Erythroblast (primary cell): ENCODE measurements at regions not wholly inside any gene's neighbourhood (a gene's known extent, or its start where the extent isn't known, plus 50 kb on each side); places are given as distances from the start of the nearest gene placed in this dataset.

Source experiments
- DNase-seq, 2 experiments: peaks; one replicate each; lab custom pipeline; 2025; lab: John Stamatoyannopoulos, UW
- GATA1 ChIP-seq: IDR thresholded peaks from 2 replicates; pipeline ENCODE4 v1.6.1; 2011; ENCODE audit warnings: low read depth, mild to moderate bottlenecking, control low read depth, low read length, moderate library complexity
- POLR2A ChIP-seq: IDR thresholded peaks from 2 replicates; pipeline ENCODE4 v1.6.1; 2011; ENCODE audit warnings: mild to moderate bottlenecking, low read length

DNA sequence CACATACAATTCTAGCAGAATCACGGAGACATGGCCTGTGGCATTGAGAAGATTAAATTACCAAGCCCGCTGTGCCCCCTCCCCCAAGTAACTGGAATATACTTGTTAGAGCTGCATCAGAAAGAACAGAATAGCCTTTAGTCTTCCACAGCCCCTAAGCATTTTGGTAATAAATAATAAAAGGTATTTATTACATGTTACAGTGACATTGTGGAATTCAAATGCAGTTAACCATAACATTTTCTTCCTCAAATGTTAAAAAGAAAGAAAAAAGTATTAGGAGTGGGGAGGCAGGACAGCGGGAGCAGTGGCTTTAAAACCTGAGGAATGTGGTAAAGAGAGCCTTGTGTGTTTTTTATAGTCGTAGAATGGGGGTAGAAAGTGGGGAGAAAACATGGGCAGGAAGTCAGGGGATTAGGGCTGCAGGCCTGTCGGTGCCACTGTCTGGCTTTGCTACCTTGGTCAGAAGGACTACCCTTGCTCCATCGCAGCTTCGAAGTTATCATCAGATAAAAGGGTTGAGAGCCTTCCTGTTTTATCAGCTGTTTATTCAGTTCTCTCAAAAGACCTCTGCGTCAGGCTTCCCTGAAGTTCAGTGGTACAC lies 255.9 kb downstream of the MSRB3 start:
- TF ChIP-seq GATA1 (no peak), POLR2A (no peak)
- DNase-seq, result no peak

DNA sequence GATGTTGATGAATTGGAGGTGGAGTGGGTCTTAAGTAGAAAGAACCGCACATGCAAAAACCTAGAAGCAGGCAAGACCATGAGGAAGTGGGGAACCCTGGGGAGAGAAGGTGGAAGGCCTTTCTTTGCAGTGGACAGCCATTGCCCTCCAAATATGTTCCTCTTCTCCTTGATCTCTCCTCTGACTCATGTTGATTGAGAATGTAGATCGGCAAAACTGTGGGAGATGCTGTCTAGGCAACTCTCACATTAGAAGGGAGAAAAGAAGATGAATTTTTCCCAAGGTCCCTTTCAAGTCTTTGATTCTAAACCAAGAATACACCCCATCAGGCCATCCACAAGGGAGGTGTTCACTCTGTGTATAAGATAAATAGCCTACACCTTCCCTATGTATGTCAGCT lies 257.5 kb downstream of the MSRB3 start:
- TF ChIP-seq GATA1, result no peak
- TF ChIP-seq POLR2A, result no peak
- DNase-seq, result no peak

DNA sequence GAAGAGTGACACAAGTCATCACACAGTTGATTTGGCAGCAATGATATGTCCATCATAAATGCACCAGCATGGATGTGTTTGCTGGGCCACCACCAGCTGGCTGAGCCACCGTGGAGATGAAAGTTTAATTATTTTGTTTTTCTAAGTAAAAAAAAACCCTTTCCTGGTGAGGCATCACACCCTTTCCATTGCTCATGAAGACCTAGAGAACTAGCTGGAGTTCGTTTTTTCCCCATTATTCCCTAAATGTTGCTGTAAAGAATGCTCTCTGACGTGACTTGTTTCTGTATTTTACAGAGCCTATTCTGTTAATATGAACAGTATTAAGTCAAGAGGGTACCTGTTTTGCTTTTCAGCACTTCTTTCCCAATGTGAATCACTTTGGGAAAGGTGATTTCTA lies 257.9 kb downstream of the MSRB3 start:
- TF ChIP-seq POLR2A (no peak), GATA1 (no peak)
- no peak for DNase-seq

DNA sequence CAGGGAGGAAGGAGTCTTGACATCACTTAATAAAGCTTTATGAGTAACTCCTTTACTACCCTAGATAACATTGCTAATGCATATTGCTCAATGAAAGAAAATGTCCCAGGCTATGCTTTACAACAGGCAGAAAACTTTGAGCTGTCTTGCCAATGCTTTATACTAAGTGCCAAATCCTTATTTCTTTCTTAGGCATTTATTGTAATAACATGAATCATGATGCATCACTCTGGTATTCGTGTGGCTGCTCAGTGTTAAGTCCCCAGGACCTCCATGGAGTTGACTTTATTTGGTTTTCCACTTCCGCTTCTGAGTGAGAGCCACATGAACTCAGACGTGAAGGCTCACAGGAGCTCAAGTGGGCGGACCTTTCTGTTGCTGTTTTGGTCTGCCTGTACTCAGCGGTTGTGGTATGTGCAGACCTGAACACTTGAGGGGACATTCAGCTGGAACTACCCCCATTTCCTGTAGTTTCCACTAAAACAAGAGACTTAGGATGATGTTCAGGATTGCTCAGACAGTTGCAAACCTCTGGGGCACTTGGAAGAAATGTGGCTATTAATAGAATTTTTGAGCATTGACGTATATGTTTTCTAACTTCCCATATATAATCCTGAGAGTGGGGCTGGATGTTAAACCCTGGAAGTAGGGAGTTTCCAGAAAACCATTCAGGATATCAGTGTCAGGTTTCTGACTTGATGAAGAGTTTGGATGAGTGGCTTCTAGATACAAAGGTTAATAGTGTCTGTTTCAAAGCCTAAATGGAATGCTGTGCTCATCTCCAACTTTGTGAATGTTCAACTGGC lies 258.6 kb downstream of the MSRB3 start:
- no peak for DNase-seq
- no peak for TF ChIP-seq POLR2A
- no peak for TF ChIP-seq GATA1

- no peak for TF ChIP-seq POLR2A
- TF ChIP-seq GATA1, result no peak
- DNase-seq, result no peak
Observed at GRCh38 chr12:65537978-65538377, 259.5 kb downstream of the MSRB3 start.

- TF ChIP-seq POLR2A, result no peak
- TF ChIP-seq GATA1, result no peak
- DNase-seq, result no peak
Observed at GRCh38 chr12:65539023-65539422, 260.5 kb downstream of the MSRB3 start.

DNA sequence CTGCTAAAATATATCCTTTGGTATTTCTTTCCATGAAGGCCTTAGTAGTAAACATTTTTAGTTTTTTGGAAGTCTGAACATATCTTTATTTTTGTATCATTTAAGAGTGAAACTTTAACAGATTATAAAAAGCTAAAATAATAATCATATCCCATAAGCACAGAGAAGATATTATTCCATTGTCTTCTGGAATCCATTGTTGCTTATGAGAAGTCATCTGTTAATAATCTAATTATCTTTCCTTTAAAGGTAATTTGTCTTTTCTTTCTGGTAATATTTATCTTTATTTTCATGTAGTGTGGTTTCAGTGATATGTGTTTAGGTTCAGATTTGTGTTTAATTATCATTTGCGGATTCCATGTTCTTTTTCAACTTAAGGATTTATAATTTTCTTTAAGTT lies 261.7 kb downstream of the MSRB3 start:
- TF ChIP-seq POLR2A (no peak), GATA1 (no peak)
- no peak for DNase-seq

DNA sequence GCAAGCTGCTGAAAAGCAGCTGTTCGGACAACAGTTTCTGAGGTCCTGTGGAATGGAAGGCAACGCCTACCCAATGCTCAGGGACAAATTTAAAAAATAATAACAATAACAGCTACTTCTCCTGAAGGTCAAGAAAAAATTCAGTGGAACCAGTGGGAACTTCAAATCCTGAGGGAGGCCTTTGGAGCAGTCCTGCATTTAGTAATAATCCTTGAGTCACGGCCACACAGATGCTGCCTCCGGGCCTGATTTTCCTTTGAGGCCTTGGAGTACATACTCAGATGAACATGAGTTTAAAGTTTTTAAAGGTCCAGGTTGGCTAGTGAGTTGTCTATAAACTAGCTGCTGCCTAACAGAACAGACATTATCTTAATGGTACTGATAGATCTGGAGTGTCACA lies 268.0 kb downstream of the MSRB3 start:
- DNase-seq, result no peak
- TF ChIP-seq GATA1 (no peak), POLR2A (no peak)

- TF ChIP-seq POLR2A, result no peak
- no peak for TF ChIP-seq GATA1
- peak; percentile 66 to 77 for DNase-seq
Observed at GRCh38 chr12:65556676-65557437, 267.4 kb upstream of the HMGA2 start.

- no peak for TF ChIP-seq GATA1
- no peak for TF ChIP-seq POLR2A
- DNase-seq, result peak; percentile 22 to 54
Observed at GRCh38 chr12:65557438-65558181, 266.7 kb upstream of the HMGA2 start.

- no peak for DNase-seq
Observed at GRCh38 chr12:65560286-65560685, 264.0 kb upstream of the HMGA2 start.

GRCh38 chr12:65561798-65562382 lies 262.4 kb upstream of the HMGA2 start:
- no peak for DNase-seq
- no peak for TF ChIP-seq POLR2A
- TF ChIP-seq GATA1, result no peak

More at GRCh38 chr12:65560286-65560685, 264.0 kb upstream of the HMGA2 start:
- TF ChIP-seq GATA1 (no peak), POLR2A (no peak)

DNA sequence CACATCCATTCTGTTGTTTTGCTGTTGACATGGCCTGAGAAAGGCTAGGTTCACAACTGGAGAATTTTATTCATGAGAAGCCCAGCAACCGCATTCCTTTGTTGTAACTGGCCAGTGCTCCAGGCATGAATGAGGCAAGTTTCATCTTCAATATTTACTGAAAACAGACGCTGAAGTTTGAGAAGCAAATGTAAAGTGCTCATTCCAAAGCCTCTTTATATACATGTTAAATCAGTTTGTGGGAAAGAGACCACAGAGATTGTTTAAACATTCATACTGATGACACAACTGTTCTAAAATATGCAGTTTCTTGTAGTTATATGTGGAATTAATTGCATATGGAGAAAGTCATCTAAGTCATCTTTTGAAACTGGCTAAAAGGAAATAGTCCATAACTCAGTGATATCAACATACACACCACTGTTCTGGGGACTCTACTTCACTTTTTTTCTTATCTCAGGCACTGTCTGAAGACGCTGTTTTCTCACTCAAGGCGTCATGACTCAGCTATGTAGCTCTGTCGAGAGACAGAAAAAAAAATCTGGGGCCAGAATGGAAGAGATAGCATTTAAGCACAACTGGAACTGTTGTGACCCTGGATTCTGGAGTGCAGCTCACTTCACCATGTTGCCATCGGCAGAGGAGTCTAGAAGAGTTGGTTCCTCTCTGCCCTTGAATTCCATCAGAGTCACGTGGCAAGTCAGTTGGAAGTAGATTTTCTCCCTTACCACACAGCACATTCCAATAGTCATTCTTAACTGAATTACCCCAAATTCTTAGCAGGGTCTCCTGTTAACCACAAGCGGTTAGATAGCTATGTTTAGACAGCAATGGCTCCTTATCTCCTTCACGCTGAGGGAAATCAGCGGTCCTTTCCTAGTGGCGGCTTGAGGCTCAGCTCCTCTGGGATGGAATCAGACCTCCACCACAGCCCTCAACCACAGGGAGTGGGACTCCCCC lies 258.4 kb upstream of the HMGA2 start:
- peak; percentile 5 to 16 for DNase-seq
- no peak for TF ChIP-seq POLR2A
- TF ChIP-seq GATA1, result no peak

DNA sequence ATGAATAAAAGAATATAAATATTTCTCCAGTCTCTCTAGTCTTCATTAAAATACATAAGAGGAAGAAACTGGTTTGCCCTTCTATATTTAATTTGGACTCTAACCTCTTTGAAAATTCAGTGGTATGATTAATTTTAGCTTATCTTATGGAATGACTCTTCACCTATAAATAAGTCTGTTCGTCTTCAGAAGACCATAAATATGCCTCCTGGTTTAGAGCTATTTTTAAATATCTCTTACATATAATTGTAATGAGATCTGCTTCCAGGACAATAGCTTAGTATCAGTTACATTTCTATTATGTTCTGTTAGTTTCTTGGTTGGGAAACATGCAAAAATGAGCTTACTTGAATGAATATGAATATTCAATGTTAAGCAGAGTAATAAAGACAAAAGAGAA lies 257.5 kb upstream of the HMGA2 start:
- TF ChIP-seq GATA1 (no peak), POLR2A (no peak)
- DNase-seq, result no peak
